CD14-positive monocyte (primary cell): ENCODE measurements at regions not wholly inside any gene's neighbourhood (a gene's known extent, or its start where the extent isn't known, plus 50 kb on each side); places are given as distances from the start of the nearest gene placed in this dataset.

ENCODE experiments used
- DNase-seq, 3 donors: peaks; one replicate each; pipeline ENCODE4 v3.0.0-alpha.2; 2011 to 2022
- H2AFZ ChIP-seq: 2 replicates; pipeline ENCODE4 v1.6.0; 2012; ENCODE audit warnings: mild to moderate bottlenecking, low read depth, low read length, inconsistent platforms; ENCODE audit not compliant: insufficient read depth, poor library complexity, severe bottlenecking
- H3K27ac ChIP-seq, 2 donors: 1 replicate in 1 of 2; 2 replicates in 1 of 2; pipeline ENCODE4 v1.5.1; 2012 to 2013; ENCODE audit warnings: low read length in 2 of 2, control low read depth in 1 of 2, inconsistent platforms in 1 of 2, low read depth in 1 of 2, mild to moderate bottlenecking in 1 of 2
- H3K27me3 ChIP-seq, 2 donors: one replicate each; pipeline versions ENCODE4 v1.6.0 to v1.6.1; 2011 to 2013; ENCODE audit warnings: low read length in 2 of 2; ENCODE audit not compliant: control insufficient read depth in 2 of 2, insufficient read depth in 2 of 2
- H3K36me3 ChIP-seq, 2 donors: replicated peaks in 1 of 2; 1 replicate in 1 of 2; 2 replicates in 1 of 2; pipeline versions ENCODE4 v1.5.1 to v1.6.1; 2012 to 2013; ENCODE audit warnings: low read length in 2 of 2, control low read depth in 1 of 2, inconsistent platforms in 1 of 2, mild to moderate bottlenecking in 1 of 2; ENCODE audit not compliant: insufficient read depth in 2 of 2, control insufficient read depth in 1 of 2
- H3K4me1 ChIP-seq, 2 donors: 1 replicate in 1 of 2; 2 replicates in 1 of 2; pipeline versions ENCODE4 v1.5.1 to v1.6.1; 2012 to 2013; ENCODE audit warnings: low read length in 2 of 2, control low read depth in 1 of 2, inconsistent platforms in 1 of 2, mild to moderate bottlenecking in 1 of 2, moderate library complexity in 1 of 2; ENCODE audit not compliant: insufficient read depth in 2 of 2, control insufficient read depth in 1 of 2
- H3K4me2 ChIP-seq: replicated peaks from 2 replicates; pipeline ENCODE3; 2012; ENCODE audit warnings: low read length, moderate library complexity, mild to moderate bottlenecking; ENCODE audit not compliant: poor library complexity, severe bottlenecking; ENCODE audit errors: extremely low read depth
- H3K4me3 ChIP-seq, 3 experiments: fragments of 200-600 bp in 1 of 3; sonication (generic) in 1 of 3; replicated peaks in 1 of 3; 1 replicate in 2 of 3; 2 replicates in 1 of 3; pipeline ENCODE4 v1.5.1; 2011 to 2013; ENCODE audit warnings: low read length in 3 of 3, mild to moderate bottlenecking in 3 of 3, control low read depth in 2 of 3, low read depth in 2 of 3, inconsistent platforms in 1 of 3, moderate library complexity in 1 of 3
- H3K79me2 ChIP-seq: 2 replicates; pipeline ENCODE4 v1.6.0; 2012; ENCODE audit warnings: mild to moderate bottlenecking, control low read depth, inconsistent platforms, low read length, moderate library complexity; ENCODE audit not compliant: insufficient read depth
- H3K9ac ChIP-seq: 2 replicates; pipeline ENCODE4 v1.6.0; 2017; ENCODE audit warnings: low read length, mild to moderate bottlenecking; ENCODE audit not compliant: insufficient read depth, poor library complexity, severe bottlenecking
- H3K9me3 ChIP-seq, 2 donors: replicated peaks in 1 of 2; 1 replicate in 1 of 2; 2 replicates in 1 of 2; pipeline versions ENCODE4 v1.5.1 to v1.6.1; 2012 to 2013; ENCODE audit warnings: low read length in 2 of 2, control low read depth in 1 of 2; ENCODE audit not compliant: control insufficient read depth in 1 of 2, insufficient read depth in 1 of 2
- H4K20me1 ChIP-seq: 2 replicates; pipeline ENCODE4 v1.6.0; 2012; ENCODE audit warnings: mild to moderate bottlenecking, low read length, control low read depth, moderate library complexity; ENCODE audit not compliant: insufficient read depth
- H3K27ac Mint-ChIP-seq, 7 donors: one replicate each; pipeline ENCODE4 v1.8.0; 2020; ENCODE audit warnings: mild to moderate bottlenecking in 7 of 7, mixed read lengths in 7 of 7, moderate library complexity in 6 of 7, inconsistent platforms in 2 of 7
- H3K27me3 Mint-ChIP-seq, 3 donors: one replicate each; pipeline ENCODE4 v1.8.0; 2021 to 2022; ENCODE audit warnings: low read depth in 3 of 3, mild to moderate bottlenecking in 3 of 3, mixed read lengths in 3 of 3, moderate library complexity in 3 of 3, inconsistent platforms in 1 of 3
- H3K36me3 Mint-ChIP-seq, 2 donors: one replicate each; pipeline ENCODE4 v1.8.0; 2020; ENCODE audit warnings: mixed read lengths in 2 of 2, inconsistent platforms in 1 of 2, mild to moderate bottlenecking in 1 of 2
- H3K4me1 Mint-ChIP-seq: one replicate; pipeline ENCODE4 v1.8.0; 2020; ENCODE audit warnings: mild to moderate bottlenecking, mixed read lengths
- H3K4me3 Mint-ChIP-seq, 2 donors: one replicate each; pipeline ENCODE4 v1.8.0; 2020; ENCODE audit warnings: mild to moderate bottlenecking in 2 of 2, mixed read lengths in 2 of 2, moderate library complexity in 1 of 2
- H3K9me3 Mint-ChIP-seq, 7 donors: one replicate each; pipeline ENCODE4 v1.8.0; 2020 to 2022; ENCODE audit warnings: mixed read lengths in 7 of 7, mild to moderate bottlenecking in 6 of 7, moderate library complexity in 6 of 7, inconsistent platforms in 2 of 7
- CTCF ChIP-seq: fragments of 200-600 bp; IDR thresholded peaks from one replicate; pipeline ENCODE4 v1.8.0; 2022; ENCODE audit warnings: antibody characterized with exemption, mild to moderate bottlenecking
- WGBS: methylation state at CpG from one replicate; pipeline ENCODE4 v1.1.5; 2013; ENCODE audit warnings: missing lambda C conversion rate; ENCODE audit not compliant: insufficient coverage; 5-methylcytosine and 5-hydroxymethylcytosine counted together
- intact Hi-C, 2 donors: fragments of 100-400 bp; cut with micrococcal nuclease; formaldehyde crosslinking; loops; one replicate each; pipeline versions ENCODE4 v1.15.0 to v1.15.1; 2023

GRCh38 chr6:74466572-74466971, 739.3 kb downstream of the COL12A1 start:
- Histone ChIP-seq H3K27me3 (no peaks in the 10 kb centered on the region), H3K79me2 (no peaks in the 10 kb centered on the region), H3K36me3 (no peaks in the 10 kb centered on the region), H3K4me3 (no peak overlapping the region), H2AFZ (no peak overlapping the region), H3K9me3 (peaks cover 0 to 26% of the 10 kb centered on the region in 2 donors), H3K4me2 (no peak overlapping the region), H3K9ac (no peak overlapping the region), H3K27ac (no peak overlapping the region), H4K20me1 (no peaks in the 10 kb centered on the region), H3K4me1 (no peaks in the 10 kb centered on the region)
- Mint-ChIP-seq H3K4me1 (no peaks in the 10 kb centered on the region), H3K27ac (no peak overlapping the region), H3K27me3 (peaks cover 0 to 3% (median 0%) of the 10 kb centered on the region in 3 donors), H3K9me3 (peaks cover 3 to 18% (median 9%) of the 10 kb centered on the region in 7 donors), H3K36me3 (no peaks in the 10 kb centered on the region), H3K4me3 (no peak overlapping the region)
- TF ChIP-seq CTCF: no peak
- WGBS: 72% methylated on average over 2 of the region's 2 CpGs
- intact Hi-C loops: no loop called here
- no peak for DNase-seq

- H3K4me3 ChIP-seq: no peak overlapping the region
- no peak for TF ChIP-seq CTCF
- no peaks in the 10 kb centered on the region for H3K36me3 ChIP-seq
- Mint-ChIP-seq H3K27ac (no peak overlapping the region), H3K27me3 (no peaks in the 10 kb centered on the region), H3K36me3 (no peaks in the 10 kb centered on the region), H3K4me1 (no peaks in the 10 kb centered on the region), H3K9me3 (peaks cover 0 to 2% (median 0%) of the 10 kb centered on the region in 7 donors), H3K4me3 (no peak overlapping the region)
- no peak overlapping the region for H3K9ac ChIP-seq
- no peaks in the 10 kb centered on the region for H3K9me3 ChIP-seq
- DNase-seq: no peak
- H3K27ac ChIP-seq: no peak overlapping the region
- no peaks in the 10 kb centered on the region for H3K79me2 ChIP-seq
- no peak overlapping the region for H3K4me2 ChIP-seq
- no peaks in the 10 kb centered on the region for H3K4me1 ChIP-seq
- H3K27me3 ChIP-seq: no peaks in the 10 kb centered on the region
- whole genome bisulfite sequencing: 80% methylated on average over 1 of the region's 7 CpGs
- intact Hi-C loops: no loop called here
- H4K20me1 ChIP-seq: no peaks in the 10 kb centered on the region
- H2AFZ ChIP-seq: no peak overlapping the region
Measured at GRCh38 chr6:74459260-74459659, 746.6 kb downstream of the COL12A1 start.
